ENCODE measurements at regions not wholly inside any gene's neighbourhood (a gene's known extent, or its start where the extent isn't known, plus 50 kb on each side); places are given as distances from the start of the nearest gene placed in this dataset.

- DNase-seq, result no peak
Observed at GRCh38 chr22:49243335-49243734, 584.3 kb downstream of the BRD1 start.

- no peak for DNase-seq
Observed at GRCh38 chr22:49242480-49242879, 585.2 kb downstream of the BRD1 start.

- no peak for DNase-seq
Observed at GRCh38 chr22:49241174-49241851, 586.4 kb downstream of the BRD1 start.

- DNase-seq, result no peak
Observed at GRCh38 chr22:49240472-49240871, 587.2 kb downstream of the BRD1 start.

GRCh38 chr22:49240016-49240380 lies 587.7 kb downstream of the BRD1 start:
- DNase-seq, result no peak

GRCh38 chr22:49239264-49240015 lies 588.2 kb downstream of the BRD1 start:
- DNase-seq, result no peak

GRCh38 chr22:49238181-49239141 lies 589.2 kb downstream of the BRD1 start:
- DNase-seq, result no peak

- DNase-seq, result no peak
Observed at GRCh38 chr22:49237703-49238102, 590.0 kb downstream of the BRD1 start.

GRCh38 chr22:49237279-49237678 lies 590.4 kb downstream of the BRD1 start:
- no peak for DNase-seq

GRCh38 chr22:49236541-49237075 lies 591.1 kb downstream of the BRD1 start:
- DNase-seq, result no peak

- no peak for DNase-seq
Observed at GRCh38 chr22:49235463-49236300, 592.0 kb downstream of the BRD1 start.

- no peak for DNase-seq
Observed at GRCh38 chr22:49234459-49234858, 593.2 kb downstream of the BRD1 start.

- no peak for DNase-seq
Observed at GRCh38 chr22:49233507-49234100, 594.1 kb downstream of the BRD1 start.

- DNase-seq, result no peak
Observed at GRCh38 chr22:49232319-49233067, 595.2 kb downstream of the BRD1 start.

GRCh38 chr22:49230194-49230577 lies 597.5 kb downstream of the BRD1 start:
- no peak for DNase-seq

- no peak for DNase-seq
Observed at GRCh38 chr22:49229483-49230193, 598.0 kb downstream of the BRD1 start.

- DNase-seq, result no peak
Observed at GRCh38 chr22:49228431-49229037, 599.1 kb downstream of the BRD1 start.

- no peak for DNase-seq
Observed at GRCh38 chr22:49227670-49228069, 600.0 kb downstream of the BRD1 start.

- DNase-seq, result no peak
Observed at GRCh38 chr22:49226096-49226495, 601.6 kb downstream of the BRD1 start.

- DNase-seq, result no peak
Observed at GRCh38 chr22:49224243-49224642, 603.4 kb downstream of the BRD1 start.

Data from stimulated activated CD4-positive, alpha-beta T cell treated with anti-CD3 and anti-CD28 coated beads, Interleukin-12 subunit alpha, Interleukin-12 subunit beta, amount 100 ng/mL, for 4 hours (primary cell).